Erythroblast (primary cell): ENCODE measurements at regions not wholly inside any gene's neighbourhood (a gene's known extent, or its start where the extent isn't known, plus 50 kb on each side); places are given as distances from the start of the nearest gene placed in this dataset.

Experiments
- DNase-seq, 2 experiments: peaks; one replicate each; lab custom pipeline; 2025; lab: John Stamatoyannopoulos, UW
- GATA1 ChIP-seq: IDR thresholded peaks from 2 replicates; pipeline ENCODE4 v1.6.1; 2011; ENCODE audit warnings: low read depth, mild to moderate bottlenecking, control low read depth, low read length, moderate library complexity
- POLR2A ChIP-seq: IDR thresholded peaks from 2 replicates; pipeline ENCODE4 v1.6.1; 2011; ENCODE audit warnings: mild to moderate bottlenecking, low read length

DNA sequence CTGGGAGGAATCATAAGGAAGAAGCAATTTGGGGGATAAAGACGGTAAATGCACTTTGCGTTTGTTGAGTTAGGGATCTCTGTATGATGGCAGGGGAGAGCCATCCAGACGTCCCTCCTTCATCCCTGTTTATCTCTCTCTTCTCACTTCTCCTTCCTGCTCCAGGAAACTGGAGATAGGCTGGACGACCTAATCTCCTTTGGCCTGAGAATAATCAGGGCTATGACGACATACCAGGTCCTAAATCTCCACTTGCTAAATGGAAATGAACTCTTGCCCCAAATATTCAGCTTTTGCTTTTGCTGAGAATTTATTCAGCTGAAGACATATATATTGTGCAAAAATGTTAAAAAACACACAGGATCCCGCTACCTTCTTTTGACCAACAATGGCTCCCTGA lies 182.9 kb upstream of the INHBA start:
- TF ChIP-seq GATA1 (no peak), POLR2A (no peak)
- DNase-seq, result no peak

DNA sequence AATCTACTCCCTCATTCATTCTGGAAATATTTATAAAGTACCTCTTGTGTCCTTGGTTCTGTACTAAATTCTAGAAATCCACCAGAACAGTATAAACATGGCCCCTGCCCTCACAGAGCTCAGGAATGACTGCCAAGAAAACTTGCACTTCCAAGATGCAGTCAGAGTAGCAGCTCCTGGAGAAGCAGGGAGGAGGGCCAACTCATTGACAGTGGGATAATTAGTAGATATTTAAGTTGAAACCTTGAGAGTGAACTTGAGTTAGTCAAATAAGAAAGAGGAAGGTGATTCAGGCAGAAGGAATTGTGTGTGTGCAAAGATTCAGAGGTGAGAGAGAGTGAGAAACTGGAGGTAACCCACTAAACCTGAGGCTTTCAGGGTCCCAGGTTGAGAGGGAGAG lies 182.2 kb upstream of the INHBA start:
- TF ChIP-seq GATA1 (no peak), POLR2A (no peak)
- DNase-seq, result no peak

DNA sequence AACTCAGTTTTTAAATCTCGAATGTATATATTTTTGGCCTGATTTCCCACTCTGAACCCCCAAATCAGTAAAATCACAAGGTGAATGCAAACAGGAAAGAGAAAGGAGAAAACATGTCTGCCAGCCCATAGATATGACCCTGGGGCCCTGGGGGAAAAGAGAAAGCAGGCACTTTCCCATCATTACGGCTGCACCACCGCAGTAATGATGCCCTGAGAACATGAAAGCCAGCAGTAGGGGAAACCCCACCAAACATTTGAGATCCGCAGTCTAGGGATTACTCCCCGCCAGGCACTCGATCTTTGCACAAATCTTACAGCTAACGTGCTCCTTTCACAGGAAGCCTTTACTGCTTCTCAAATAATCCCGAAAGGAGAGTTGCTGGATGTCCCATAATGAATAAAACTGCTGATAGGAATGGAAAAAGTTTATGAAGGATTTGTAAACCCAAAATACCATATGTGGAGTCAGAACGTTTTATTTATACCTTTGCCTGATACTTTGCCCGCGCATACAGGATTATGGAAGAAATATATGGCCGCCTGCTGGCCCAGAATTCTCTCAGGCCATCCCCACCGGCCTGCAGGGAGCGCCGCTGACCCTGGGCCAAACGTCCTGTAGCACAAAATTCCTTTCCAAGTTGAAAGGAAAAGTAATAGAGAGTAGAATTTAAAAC lies 180.0 kb upstream of the INHBA start:
- TF ChIP-seq POLR2A, result no peak
- TF ChIP-seq GATA1, result no peak
- DNase-seq, result no peak

DNA sequence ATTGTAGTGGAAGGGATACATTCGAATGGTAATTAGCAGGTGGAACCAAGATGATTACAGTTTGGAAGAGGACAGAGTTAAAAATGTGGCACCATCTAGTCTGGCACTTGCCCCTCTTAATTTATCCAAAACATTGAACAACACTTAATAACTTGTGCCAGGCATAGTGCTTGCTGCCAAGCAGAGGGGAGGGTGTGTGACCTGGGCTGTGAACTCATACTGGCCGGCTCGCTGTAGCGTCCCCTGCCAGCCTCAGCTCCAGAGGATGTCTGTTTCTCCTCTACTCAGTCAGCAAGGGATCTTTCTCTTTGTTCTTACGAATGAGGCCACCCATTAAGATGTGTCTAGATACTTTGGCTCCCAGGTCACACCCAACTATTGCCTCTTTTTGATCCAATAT lies 179.4 kb upstream of the INHBA start:
- no peak for DNase-seq
- no peak for TF ChIP-seq POLR2A

DNA sequence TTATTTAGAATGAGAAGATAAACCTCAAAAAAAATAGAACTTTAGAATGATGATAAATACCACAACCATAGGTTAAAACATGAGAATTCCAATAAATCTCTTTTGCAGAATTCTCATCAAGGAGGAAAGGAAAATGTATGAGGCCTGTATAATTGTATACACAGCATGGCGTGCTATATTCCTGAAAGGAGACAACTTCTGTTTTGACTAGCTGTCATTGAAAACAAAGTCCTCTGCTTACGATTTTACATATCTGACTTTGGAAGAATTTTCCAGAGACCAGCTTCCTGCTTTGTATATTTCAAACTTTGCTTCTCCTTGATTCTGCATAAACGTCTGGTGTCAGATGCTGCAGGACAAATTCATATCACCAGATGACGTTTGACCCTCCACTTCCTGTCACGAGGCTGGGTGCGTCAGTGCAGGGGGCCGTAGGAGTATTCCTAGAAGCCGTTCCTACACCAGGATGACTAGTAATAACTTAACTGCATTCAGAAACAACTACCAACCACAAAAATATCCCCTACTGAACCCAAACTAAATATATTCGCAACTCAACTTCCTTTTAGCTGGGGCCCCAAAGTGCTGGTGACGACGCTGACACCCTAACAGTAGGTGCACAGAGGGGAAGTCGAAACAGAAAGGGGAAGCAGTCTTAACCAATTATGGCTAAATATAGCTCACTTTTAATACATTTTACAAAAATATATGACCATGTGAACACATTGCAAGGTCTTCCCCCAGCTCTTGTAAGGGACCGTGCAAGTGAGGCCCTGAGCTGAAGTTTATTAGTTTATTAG lies 178.6 kb upstream of the INHBA start:
- DNase-seq, result peak in 1 of 2 experiments; percentile 4
- no peak for TF ChIP-seq GATA1
- TF ChIP-seq POLR2A, result no peak

DNA sequence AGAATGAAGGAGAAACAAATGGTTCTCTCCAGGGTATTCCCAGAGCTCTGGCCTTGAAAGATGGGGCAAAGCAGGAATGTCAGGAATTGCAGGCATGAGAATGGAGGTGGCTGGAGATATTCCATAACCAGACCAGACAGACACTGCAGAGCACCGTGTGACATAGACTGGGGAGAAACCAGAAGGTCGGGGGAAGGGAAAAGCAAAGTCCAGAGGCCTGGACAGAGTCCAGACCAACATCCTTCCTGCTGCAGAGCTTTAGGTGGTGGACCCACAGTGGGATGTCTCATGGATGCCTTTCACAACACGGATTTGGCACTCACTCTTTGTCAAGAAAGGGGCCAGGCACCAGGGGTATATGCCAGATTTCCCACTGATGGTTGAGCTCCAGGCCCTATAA lies 177.2 kb upstream of the INHBA start:
- DNase-seq, result no peak
- TF ChIP-seq GATA1 (no peak), POLR2A (no peak)

DNA sequence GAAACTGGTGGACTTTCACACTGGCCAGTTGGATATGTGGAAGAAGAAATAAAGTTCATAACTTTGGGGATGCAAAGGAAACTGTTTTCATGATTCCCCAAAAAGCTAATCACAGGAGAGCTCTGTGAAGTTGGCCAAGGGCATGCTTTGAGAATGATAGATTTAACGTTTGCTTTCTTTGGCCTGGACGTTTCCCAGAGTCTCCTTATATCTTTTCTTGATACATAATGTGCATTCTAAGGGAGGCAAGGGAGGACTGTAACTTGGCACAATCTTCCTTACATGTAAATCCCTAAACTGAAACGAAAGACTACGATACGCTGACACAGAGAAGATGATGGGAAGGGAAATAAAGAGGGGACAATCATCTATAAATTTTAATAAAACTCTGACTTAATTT lies 176.5 kb upstream of the INHBA start:
- TF ChIP-seq POLR2A, result no peak
- no peak for TF ChIP-seq GATA1
- DNase-seq, result no peak

DNA sequence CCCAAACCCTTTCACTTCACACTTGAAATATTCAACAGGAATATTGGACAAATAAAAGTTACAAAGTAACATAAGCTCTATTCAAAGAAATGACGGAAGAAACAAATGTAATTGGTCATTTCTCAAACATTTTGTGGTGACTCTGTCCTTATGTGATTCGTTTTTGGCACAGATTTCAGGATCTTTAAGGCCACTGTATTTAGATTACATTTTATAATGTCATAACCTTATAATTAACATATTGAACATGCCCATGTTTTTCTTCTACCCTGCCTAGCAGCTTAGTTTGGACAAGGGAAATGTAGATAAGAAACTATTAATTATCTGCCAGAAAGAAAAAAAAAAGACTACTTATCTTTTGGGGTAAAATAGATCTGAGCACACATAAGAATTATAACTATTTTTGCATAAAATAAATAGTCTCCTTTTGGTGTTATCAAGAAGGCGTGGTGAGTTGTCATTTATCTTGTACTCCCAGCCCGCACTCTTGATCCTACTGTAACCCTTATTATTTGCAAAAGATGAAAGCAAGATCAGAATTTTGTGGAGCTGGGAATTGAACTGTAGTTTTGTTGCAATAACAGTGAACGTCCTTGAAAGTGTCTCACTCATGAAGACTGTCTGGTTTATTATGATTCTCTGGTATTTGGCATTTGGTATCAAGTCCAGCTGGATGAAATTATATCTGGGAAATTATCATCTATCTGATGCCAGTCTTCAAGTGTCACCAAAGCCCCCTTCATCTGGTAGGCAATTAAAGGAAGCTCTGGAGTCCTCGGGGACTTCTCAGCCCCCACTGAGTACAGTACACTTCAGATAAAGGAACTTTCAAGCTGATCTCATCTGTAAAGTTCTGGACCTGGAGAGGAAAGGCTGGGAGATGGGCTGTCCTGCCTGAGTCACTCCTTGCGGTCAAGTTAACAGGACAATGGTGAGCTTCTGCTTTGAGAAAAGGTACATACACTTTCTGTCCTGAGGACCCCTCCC lies 175.7 kb upstream of the INHBA start:
- TF ChIP-seq GATA1, result no peak
- TF ChIP-seq POLR2A, result no peak
- no peak for DNase-seq

DNA sequence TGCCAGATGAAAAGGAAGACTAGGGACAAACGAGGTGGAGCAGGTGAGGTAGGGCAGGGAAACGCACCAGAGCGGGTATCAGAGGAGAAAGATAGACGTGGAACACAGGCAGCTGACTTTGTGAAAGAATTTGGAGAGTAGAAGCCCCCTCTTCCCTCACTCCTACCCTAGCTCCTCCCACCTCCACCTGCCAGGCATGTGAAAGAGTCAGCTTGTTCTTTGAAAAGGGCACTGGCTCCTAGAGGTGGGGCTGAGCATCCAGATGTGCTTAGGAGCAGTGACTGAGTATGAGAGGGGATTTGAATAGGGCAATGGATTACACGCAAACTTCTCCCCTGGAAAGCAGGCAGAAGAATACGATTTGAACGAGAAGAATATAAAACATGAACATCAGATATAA lies 174.2 kb upstream of the INHBA start:
- no peak for DNase-seq
- TF ChIP-seq GATA1 (no peak), POLR2A (no peak)

DNA sequence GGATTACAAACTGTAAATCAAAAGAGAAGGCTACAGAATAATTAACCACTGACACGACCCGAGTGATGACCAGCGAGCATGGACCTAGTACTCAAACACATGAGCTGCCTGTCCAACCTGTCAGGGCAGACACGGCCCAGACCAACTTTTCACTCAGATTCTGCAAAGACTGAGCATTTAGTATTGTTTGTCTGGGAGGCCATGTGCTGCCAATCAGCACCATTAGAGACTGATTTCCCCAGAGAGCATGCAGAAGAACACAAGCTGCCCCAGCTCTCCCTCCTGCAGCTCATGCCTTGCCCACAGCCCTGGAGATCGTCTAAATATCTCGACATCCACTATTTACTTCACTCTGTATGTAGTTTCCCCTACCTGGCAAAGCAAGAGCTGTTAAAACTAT lies 172.6 kb upstream of the INHBA start:
- DNase-seq, result no peak
- no peak for TF ChIP-seq POLR2A
- TF ChIP-seq GATA1, result no peak

DNA sequence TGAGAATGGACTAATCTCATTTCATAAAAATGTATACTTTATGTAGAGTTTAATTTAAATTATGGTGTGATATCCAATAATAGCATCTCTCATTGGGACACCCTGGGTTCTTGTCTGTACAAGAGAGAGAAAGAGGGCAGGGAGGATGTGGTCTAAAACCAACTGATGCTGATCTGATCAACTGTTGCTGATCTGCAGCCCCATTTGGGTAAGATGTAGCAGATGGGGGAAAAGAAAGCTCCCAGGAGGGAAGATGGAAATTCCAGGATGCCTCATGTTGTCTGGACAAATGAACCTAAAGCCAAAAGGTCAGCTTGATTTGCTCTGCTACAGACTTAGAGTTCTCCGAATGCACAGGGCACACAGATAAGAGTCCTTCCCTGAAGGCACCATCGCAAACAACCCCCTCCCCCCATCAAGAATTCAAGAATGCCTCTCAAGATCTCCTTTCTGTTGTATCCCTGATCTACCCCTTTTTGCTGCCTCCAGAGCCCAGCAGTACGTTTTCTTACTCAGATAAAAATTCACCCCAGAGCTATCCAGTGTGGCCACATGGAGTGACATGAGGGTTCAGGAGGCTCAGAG lies 171.4 kb upstream of the INHBA start:
- TF ChIP-seq GATA1 (no peak), POLR2A (no peak)
- DNase-seq, result peak in 1 of 2 experiments; percentile 11

DNA sequence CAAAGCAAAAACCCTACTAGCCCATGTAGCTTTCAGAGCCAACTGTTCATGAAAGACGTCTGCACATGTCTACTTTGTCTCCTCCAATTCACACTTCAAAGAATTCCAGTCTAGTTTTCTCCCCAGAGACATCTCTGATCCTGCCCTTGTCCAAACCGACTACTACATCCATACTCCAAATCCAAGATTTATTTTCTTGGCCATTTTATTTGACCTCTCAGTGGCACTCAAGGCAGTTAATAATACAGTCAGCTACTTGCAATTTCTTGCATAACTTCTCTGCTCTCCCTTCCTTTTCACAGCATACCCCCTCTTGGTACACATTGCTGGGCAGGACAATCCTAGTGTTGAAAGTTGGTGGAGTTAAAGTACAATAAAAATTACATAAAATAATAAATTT lies 170.9 kb upstream of the INHBA start:
- TF ChIP-seq POLR2A (no peak), GATA1 (no peak)
- no peak for DNase-seq

DNA sequence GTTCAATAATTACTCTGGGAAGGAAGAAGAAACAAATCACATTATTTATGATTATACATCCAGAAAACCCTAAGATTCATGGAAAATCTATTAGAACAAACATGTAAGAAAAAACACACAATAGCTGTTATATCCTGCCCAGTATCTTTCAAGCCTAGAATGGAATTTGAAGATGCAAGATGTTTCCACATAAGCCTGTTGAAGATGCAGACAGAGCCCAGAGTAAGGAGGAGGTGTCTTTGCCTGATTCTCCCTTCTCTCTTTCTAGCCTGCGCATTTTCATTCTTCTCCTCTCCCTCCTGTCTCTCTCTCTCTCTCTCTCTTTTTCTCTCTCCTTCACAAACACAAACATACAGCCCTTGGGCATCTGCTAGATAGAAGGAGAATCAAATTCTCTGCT lies 170.1 kb upstream of the INHBA start:
- no peak for TF ChIP-seq POLR2A
- TF ChIP-seq GATA1, result no peak
- DNase-seq, result no peak
